Epithelial cell of prostate (primary cell): ENCODE measurements at regions not wholly inside any gene's neighbourhood (a gene's known extent, or its start where the extent isn't known, plus 50 kb on each side); places are given as distances from the start of the nearest gene placed in this dataset.
"Not testable (repeated sequence)": the region's sequence is repeated elsewhere in the genome, so short reads cannot be mapped to it uniquely, and the experiment has no call there.

ENCODE experiments used
- DNase-seq: peaks from one replicate; pipeline ENCODE4 v3.0.0-alpha.2; 2011; ENCODE audit warnings: low read depth, low spot score
- H3K27ac ChIP-seq: fragments of 450-650 bp; 2 replicates; pipeline ENCODE4 v1.5.1; 2017; ENCODE audit warnings: mild to moderate bottlenecking

GRCh38 chr21:28196981-28197380 is 795.7 kb downstream of the LTN1 start:
- no peak for DNase-seq
- no peak overlapping the region for H3K27ac ChIP-seq

DNA sequence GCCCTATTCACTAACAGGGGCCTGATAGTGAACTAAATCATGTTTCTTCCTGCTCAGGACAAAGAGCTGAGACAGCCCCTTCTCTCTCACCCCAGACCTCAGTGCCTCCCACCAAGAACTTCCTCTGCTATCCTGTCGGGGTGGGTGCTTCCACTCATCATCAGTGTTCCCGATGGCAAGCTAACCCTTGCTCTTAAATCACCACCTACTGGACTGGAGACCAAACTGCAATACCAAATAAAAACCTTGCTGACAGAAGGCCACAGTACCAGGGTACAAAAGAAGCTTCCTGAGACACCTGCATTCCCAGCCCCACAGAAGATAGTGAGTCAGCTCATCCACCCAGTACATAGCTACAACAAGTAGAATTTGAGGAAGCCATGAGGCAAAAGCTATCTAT is 799.5 kb downstream of the LTN1 start:
- no peak overlapping the region for H3K27ac ChIP-seq
- no peak for DNase-seq

- no peak overlapping the region for H3K27ac ChIP-seq
- no peak for DNase-seq
Measured at GRCh38 chr21:28186604-28187003, 806.1 kb downstream of the LTN1 start.

GRCh38 chr21:28181730-28182129 is 810.9 kb downstream of the LTN1 start:
- no peak overlapping the region for H3K27ac ChIP-seq
- DNase-seq: no peak

- no peak overlapping the region for H3K27ac ChIP-seq
- no peak for DNase-seq
Measured at GRCh38 chr21:28179136-28179535, 813.5 kb downstream of the LTN1 start.

GRCh38 chr21:28177124-28177523 is 815.6 kb downstream of the LTN1 start:
- DNase-seq: no peak
- H3K27ac ChIP-seq: no peak overlapping the region

DNA sequence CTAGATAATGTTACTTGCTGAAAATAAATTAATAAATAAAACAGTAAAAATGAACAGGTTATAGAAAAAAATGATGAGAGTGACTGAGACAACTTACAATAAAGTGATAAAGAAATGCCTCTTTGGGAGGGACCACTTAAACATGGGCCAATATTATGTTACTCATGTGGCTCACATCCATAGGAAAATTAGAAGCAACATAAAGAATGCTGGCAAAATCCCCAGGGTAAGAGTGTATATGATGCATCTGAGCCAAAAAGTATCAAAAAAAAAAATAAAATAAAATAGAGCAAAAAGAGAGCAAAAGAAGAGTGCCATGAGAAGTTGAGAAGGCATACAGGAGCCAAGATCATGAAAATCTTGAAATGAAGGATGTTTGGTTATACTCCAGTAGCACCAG is 818.0 kb downstream of the LTN1 start:
- DNase-seq: no peak
- H3K27ac ChIP-seq: no peak overlapping the region

DNA sequence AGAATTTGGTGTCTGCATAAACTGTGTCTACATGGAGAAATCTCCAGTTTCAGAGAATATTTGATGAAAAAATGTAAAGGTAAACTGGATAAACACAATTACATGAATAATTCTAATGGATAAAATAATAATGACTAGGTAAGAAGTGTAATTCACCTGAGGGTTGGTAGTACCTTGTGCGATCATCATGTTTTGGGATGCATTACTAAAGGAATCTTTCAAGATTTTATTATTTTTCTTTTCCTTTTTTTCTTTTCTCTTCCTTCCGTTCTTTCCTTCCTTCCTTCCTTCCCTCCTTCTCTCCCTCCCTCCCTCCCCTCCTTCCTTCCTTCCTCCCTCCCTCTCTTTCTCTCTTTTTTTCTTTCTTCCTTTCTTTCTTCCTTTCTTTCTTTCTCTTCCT is 818.7 kb downstream of the LTN1 start:
- no peak overlapping the region for H3K27ac ChIP-seq
- DNase-seq: no peak

GRCh38 chr21:28172376-28172775 is 820.3 kb downstream of the LTN1 start:
- H3K27ac ChIP-seq: no peak overlapping the region
- no peak for DNase-seq

DNA sequence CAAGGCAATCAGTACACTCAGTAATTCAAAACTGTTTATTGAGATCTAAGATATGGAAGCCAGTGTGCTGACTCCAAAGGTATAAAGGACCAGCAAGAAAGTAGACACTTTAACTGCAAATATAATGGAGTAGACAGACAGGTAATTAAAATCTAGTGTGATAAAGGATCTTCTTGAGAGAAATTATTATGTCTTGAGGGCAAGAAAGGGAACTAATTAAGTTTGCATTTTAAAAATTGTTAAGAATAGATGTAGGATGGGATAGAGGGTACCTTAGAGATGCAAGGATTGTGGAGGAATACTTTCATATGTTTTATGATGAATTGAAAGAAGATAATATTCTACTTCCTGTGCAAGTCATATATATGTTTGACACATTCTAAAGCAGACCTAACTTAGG is 825.3 kb downstream of the LTN1 start:
- no peak for DNase-seq
- no peak overlapping the region for H3K27ac ChIP-seq

GRCh38 chr21:28164519-28164918 is 828.2 kb downstream of the LTN1 start:
- DNase-seq, H3K27ac ChIP-seq: not testable (repeated sequence)

- not testable (repeated sequence) for DNase-seq, H3K27ac ChIP-seq
Measured at GRCh38 chr21:28162052-28162451, 830.6 kb downstream of the LTN1 start.

- DNase-seq: no peak
- no peak overlapping the region for H3K27ac ChIP-seq
Measured at GRCh38 chr21:28160378-28160777, 832.3 kb downstream of the LTN1 start.

DNA sequence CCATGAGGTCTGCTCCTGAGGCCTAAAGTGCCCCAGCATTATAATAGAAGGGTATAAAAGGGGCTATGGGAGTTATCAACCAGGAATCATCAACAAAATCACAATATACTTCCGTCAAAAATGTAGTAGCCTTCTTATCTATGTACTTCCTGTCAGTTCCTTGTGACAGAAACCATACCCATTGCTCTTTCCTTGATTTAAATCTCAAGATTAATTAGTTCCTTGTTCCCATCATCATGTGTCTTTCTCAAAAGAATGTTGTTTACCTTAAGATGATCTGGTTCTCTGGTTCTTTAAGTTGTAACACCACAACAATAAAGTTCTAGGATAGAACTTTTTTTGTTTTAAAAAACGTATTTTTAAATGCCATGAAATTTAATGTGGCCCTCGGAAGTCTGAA is 833.3 kb downstream of the LTN1 start:
- H3K27ac ChIP-seq: no peak overlapping the region
- no peak for DNase-seq

- no peak overlapping the region for H3K27ac ChIP-seq
- no peak for DNase-seq
Measured at GRCh38 chr21:28156590-28156989, 836.1 kb downstream of the LTN1 start.

DNA sequence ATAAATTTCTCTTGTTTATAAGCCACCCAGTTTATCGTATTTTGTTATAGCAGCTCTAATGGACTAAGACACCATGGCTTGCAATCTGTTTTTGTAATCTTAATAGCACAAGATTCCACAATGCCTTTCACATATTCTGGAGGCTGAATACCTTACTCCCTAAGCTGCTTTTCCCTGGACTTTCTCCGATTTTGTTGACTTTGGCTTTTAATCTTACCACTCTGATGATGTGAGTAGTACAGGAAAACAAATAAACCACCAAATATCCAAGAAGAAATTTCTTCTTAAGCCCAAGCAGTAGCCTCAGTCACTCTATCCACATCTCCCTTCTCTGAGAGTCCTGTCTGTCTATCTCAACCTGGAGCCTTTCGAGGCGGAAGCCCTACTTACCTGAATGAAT is 838.6 kb downstream of the LTN1 start:
- DNase-seq: no peak
- no peak overlapping the region for H3K27ac ChIP-seq

GRCh38 chr21:28152732-28153131 is 839.9 kb downstream of the LTN1 start:
- H3K27ac ChIP-seq: no peak overlapping the region
- DNase-seq: peak; percentile 18

GRCh38 chr21:28151758-28152157 is 840.9 kb downstream of the LTN1 start:
- DNase-seq: no peak
- no peak overlapping the region for H3K27ac ChIP-seq

DNA sequence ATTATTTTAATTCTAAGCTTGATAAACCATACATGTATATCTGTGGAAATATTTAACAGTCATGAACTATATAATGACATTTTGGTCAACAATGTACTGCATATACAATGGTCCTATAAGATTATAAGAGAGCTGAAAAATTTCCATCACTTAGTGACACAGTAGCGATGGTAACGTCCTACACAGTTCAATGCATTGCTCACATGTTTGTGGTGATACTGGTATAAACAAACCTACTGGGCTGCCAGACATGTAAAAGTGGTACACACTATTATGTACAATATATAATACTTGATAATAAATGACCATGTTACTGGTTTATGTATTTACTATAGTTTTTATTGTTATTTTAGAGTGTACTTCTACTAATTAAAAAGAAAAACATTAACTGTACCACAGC is 841.9 kb downstream of the LTN1 start:
- no peak overlapping the region for H3K27ac ChIP-seq
- DNase-seq: no peak

DNA sequence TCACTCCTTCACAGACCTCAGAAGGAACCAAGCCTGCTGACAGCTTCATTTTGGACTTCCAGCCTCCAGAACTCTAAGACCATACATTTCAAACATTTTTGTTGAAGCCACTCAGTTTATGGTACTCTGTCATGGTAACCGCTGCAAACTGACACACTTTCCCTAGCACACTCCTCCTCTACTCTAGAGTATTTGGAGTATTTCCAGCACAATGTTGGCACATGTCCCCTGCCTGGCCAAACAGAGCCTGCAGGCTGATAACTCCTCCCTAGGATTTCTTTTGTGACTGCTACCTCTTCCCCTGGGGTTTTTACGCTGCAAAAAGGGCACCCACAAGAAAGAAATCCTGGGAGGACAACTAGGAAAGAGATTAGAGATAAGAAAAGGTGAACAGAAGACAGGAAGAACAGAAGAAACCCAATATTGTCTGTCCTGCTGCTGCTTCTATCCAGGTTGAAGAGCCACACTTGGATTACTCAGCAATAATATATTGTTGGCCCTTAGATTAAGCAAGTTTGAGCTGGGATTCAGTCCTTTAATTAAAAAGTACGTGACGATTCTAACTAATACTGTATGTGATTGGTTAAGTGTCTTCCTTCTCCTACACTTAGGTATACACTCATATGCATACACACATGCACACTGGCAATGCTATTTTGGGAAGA is 844.1 kb downstream of the LTN1 start:
- DNase-seq: no peak
- no peak overlapping the region for H3K27ac ChIP-seq

- no peak for DNase-seq
Measured at GRCh38 chr21:28144653-28145052, 848.0 kb downstream of the LTN1 start.

GRCh38 chr21:28144089-28144488 is 848.6 kb downstream of the LTN1 start:
- no peak for DNase-seq

More at GRCh38 chr21:28144653-28145052, 848.0 kb downstream of the LTN1 start:
- no peak overlapping the region for H3K27ac ChIP-seq

DNA sequence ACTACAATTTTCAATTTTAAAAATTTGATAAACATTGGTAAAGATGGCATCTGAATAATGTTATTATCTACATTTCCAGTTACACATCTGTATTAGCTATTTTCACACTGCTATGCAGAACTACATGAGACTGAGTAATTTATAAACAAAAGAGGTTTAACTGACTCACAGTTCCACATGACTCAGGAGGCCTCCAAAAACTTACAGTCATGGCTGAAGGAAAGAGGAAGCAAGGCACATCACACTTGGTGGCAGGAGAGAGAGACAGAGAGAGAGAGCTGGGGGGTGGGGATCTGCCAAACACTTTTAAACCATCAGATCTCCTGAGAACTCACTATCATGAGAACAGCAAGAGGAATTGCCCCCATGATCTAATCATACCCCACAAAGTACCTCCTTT is 850.0 kb downstream of the LTN1 start:
- DNase-seq: peak; percentile 33
- H3K27ac ChIP-seq: no peak overlapping the region

More at GRCh38 chr21:28144089-28144488, 848.6 kb downstream of the LTN1 start:
- no peak overlapping the region for H3K27ac ChIP-seq
